ENCODE measurements at regions not wholly inside any gene's neighbourhood (a gene's known extent, or its start where the extent isn't known, plus 50 kb on each side); places are given as distances from the start of the nearest gene placed in this dataset.

DNA sequence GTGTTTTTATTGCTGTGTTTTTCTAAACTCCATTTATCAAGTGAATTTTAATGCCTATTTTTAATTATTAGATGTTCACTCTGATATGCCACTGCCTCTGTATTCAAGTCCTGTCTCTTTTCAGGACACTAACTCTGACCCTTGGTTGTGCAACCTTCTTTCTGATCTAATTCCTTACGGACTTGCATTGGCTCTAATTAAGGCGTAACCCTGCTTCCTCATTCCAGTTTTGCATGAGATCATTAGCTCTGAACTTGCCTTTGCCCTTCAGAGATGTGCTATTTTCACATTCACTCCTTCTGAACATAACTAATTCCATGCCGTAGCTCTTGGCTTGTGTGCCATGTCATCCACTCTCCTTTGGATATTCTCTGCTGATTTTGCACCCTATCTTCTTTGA lies 162.5 kb upstream of the TMEFF2 start:
- DNase-seq (ENCODE audit: low spot score): no peak

DNA sequence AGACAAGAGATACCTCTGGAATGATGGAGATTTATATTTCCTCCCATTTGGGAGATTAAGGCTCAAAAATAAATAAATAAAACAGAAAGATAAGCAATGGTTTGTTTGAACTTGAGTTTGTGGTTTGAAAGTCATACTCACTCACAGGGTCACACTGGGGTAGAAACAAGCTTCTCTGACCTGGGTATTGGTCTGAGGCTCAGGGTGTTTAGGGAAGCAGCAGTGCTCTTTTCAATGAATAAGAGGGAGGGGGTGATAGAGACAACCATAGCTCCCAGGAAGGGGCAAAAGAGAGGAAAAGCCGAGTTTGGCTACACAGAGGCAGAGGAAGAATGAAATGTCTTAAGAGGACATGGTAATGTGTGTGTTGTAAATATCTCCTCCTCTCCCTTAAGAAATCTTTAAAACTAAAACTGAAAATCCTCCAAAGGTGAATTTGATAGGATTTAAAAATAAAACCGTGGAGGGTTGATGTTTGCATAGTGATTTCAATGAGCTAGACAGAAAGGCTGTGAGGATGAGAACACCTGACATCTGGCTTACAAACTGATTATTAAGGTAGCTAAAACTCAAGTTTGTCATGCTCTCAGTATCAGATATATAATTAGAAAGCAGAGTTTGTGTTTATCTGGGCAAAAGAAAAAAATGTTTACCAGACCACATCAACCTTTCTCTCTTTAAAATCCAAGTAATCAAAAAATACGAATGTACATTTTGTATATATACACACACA lies 159.9 kb upstream of the TMEFF2 start:
- no peak for DNase-seq (ENCODE audit: low spot score)

DNA sequence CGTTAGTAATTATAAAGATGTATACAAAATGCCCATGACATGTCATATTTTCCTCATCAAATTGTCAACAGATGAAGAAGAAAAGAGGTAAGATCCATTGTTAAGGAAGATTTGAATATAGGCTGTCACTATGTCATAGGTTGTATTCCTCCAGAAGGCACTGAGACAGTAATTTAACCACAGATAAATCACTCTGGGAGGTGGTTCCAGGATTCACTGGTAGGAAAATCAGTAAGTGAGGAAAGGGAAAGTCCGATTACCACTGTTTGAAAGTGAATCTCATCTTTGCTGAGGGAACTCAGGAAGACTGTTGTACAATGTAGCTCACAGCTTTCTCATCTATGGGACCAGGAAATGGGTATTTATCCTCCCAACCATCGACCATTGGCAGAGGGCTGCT lies 152.8 kb upstream of the TMEFF2 start:
- no peak for DNase-seq (ENCODE audit: low spot score)

DNA sequence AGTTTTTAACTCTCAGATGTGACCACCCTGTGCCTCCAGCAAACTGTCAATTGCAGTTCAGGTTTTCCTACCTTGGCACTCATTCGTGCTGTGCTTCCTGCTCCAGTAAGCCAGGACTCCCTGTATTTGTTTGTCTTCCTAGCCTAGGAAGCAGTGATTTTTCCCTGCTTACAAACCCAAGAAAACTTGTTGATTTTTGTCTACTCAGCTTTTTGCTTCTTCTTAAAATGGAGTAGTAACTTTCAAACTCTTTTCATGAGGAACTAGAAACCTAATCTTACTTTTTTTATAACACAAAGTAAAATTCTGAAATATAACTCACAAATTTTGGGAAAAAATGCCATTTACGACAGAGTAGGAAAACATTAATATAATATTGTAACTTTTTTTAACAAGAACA lies 150.6 kb upstream of the TMEFF2 start:
- DNase-seq (ENCODE audit: low spot score): no peak

DNA sequence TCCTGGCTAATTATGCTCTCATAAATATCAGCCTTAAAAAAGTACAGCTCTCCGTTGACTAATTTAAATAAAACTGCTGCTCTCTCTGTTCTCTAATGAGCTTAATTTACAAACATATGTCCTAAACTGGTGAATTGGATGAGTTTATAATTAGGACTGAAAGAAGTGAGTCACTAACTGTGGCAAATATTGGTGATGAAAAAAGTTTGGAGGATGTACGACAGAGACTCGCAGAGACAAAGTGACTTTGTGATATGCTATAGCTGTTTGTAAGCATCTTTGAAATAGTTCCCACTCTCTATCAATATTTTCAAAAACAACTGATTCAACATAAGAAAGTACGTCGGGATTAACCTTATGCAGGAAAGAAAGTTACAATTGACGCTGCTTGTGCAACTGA lies 138.9 kb upstream of the TMEFF2 start:
- DNase-seq (ENCODE audit: low spot score): no peak

DNA sequence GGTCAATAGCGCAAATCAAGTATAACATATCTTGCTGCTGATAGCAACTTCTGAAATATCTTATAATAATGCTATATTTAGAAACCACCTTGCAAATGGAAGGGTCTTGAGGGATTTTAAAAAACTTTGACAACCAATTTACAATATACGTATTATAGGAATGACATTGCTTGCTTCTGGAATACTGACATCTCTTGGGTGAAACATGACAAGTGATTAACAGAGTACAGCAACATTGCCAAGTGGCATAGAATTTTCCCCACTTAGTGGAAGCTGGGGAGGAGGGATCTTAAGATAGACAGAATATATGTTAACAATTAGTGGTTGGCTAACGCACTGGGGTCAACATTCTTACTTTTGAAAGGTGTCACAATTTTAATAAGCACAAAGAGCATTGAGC lies 133.6 kb upstream of the TMEFF2 start:
- DNase-seq (ENCODE audit: low spot score): no peak

DNA sequence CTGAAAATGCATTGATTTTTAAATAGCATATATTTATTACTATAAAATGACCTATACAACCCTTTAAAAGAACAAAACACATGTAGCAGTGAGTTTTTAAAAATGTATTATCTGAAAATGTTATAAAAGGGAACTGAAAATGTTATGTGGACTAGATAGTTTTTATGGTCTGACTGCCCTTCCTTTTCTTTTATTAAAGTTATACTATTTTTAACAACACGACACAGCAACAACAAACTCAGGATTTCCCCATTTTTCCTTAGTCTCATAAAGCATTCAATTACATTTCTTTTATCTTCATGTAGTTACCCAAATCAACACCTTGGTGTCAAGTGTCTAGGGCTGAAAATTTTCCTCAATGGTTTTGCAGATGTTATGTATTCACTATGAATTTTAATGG lies 132.8 kb upstream of the TMEFF2 start:
- DNase-seq (ENCODE audit: low spot score): no peak

DNA sequence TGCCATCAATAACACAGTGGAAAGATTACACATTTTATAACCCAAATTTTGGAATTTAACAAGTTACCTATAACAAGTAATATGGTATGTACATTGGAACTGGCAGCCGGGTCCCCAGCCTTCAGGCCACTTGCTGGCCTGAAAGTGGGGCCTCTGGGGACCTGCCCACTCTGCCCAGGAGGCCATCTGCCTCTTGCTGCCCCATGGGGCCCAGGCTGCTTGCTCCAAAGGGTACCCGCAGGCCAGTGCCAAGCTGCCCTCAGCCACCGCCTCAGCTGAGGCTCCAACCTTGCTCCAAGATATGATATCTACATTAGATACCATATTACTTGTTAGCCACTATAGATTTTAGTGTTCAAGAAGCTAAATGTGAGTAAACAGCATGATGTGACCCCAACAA lies 120.8 kb upstream of the TMEFF2 start:
- no peak for DNase-seq (ENCODE audit: low spot score)

DNA sequence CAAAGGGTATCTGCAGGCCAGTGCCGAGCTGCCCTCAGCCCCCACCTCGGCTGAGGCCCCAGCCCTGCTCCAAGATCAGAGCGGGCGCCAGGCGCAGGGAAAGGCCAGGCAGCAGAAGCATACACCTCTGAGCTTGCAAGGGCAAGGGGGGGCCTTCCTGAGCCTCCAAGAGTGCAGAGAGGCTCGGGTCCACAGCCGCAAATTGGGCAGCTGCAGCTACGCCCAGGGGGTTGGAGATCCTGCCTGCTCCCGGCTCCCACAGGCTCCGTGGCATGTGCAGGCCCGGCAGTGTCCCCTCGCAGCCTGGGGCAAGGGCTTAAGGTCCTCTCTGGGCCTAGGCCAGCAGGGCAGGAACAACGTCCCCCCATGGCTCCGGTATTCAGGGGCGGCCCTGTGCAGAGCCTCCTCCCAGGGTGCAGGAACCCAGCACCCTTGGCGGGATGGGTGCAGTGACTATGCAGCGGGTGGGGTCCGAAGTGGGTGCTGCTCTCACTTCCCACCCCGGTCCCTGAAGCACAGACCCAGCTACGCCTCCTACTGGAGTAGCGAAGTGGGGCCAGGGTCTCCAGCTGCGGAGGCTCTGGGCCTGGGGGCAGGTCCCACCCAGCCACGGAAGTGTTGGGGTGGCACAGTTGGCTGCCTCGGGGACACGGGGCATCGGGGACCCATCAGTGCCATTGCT lies 120.2 kb upstream of the TMEFF2 start:
- no peak for DNase-seq (ENCODE audit: low spot score)

DNA sequence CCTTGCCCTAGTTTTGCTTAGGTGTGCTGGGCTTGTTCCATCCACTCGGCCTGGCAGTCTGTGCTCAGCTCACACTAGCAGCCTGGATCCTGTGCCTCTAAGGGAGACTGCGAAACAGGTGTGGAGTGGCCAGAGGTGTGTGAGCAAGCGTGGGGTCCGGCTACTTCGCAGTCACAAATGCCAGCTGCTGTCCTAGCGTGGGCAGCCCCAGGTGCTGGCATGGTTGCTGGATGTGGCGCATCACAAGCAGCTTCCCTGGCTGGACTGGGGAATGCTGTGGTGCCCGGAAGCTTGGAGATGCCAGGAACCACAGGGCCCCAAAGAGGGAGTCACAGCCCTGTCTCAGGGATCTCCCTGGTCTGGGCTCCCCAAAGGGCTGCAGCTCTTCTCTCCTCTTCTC lies 119.0 kb upstream of the TMEFF2 start:
- DNase-seq (ENCODE audit: low spot score): no peak

DNA sequence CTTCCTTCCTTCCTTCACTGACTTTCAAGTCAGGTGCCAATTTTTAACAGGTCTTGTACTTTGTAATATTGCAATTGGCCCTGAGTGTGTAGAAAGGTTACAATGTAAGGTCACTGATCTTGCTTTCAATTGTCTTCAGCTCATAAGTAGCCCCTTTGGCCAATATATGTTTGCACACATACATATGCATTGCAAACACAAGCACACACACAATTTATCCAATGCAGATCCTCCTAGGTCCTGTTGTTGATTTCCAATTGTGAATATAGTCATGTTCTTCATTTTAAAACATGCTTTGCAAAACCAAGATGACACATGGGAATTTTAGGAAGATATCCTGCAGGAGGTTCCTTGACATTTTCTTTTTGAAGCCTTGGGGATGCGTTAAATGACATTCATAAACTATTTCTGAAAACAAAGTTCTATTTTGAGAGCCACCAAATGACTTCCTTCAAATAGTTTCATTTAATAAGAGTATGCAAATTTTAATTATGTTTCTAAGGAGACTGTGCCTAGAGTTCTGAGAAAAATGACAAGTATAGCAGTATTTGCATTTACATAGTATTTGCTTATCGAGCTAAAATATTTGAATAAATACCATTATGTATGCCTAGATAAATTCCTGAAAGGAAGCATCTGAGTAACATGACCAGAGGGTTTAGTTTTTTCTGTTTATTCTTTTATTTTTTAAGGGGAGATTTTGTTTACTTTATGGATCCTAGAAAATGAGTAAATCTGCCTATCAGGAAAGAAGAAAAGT lies 117.1 kb upstream of the TMEFF2 start:
- no peak for DNase-seq (ENCODE audit: low spot score)

DNA sequence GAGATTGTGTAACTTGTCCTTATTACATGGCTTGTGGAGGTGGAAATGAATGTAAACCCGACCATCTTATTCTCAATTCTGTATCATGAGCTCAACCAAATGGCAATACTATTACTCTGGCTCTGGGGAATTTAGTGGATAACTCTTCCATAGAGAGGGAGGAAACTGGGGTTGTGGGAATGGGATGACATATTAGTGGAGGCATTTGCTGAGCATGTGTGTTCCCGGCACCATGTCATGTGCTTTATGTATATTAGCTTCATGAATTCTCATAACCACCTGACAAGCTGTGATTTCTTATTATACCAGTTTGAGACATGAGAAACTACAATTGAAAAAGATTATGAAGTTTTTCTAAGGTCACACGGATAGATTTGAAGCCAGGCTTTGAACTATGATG lies 112.8 kb upstream of the TMEFF2 start:
- DNase-seq (ENCODE audit: low spot score): no peak

DNA sequence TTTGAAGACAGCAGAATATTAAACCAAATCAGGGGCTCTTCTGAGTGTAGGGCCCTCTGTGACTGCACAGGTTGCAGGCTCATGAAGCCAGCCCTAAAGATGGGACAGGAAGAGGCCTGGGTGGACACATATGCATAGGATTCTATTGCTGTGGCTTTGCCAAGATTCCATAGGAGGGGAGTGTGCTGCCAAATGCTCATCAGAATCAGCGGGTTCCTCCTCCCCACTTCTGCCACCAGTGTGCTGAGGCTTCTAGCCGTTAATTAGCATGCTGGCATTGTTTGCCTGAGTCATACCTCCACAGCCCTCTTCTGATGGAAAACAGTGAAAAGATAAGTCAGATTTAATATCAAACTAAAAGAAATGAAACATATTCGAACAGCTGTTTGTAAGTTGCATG lies 103.9 kb upstream of the TMEFF2 start:
- no peak for DNase-seq (ENCODE audit: low spot score)

DNA sequence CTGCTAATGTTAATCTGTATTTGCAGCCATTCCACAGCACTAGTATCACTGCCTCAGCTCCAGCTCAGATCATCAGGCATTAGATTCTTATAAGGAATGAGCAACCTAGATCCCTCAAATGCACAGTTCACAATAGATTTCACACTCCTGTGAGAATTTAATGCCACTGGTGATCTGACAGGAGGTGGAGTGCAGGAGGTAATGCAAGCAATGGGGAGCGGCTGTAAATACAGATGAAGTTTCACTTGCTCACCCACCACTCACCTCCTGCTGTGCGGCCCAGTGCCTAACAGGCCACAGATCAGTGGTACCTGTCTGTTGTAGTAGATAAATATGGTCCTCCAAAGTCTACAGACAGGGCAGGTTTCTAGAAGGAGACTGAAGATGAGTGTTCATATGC lies 97.7 kb upstream of the TMEFF2 start:
- DNase-seq (ENCODE audit: low spot score): no peak

DNA sequence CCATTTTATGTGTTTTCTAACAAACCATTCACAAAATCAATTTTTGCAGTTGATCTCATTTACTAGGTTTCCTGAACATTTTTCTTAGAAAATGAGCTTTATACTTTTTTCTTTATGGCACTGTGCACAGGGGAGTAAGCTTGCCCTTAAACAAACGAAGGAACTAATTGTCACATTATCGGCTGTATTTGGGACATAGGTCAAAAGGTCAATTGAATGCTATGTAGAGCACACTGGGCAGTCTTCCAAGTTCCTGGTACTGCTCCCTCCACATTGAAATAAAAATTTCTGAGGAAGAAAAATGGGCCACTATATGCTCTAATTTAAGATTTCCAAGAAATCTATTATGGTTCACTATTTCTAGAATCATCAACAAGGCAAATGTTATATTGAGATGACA lies 93.6 kb upstream of the TMEFF2 start:
- no peak for DNase-seq (ENCODE audit: low spot score)

DNA sequence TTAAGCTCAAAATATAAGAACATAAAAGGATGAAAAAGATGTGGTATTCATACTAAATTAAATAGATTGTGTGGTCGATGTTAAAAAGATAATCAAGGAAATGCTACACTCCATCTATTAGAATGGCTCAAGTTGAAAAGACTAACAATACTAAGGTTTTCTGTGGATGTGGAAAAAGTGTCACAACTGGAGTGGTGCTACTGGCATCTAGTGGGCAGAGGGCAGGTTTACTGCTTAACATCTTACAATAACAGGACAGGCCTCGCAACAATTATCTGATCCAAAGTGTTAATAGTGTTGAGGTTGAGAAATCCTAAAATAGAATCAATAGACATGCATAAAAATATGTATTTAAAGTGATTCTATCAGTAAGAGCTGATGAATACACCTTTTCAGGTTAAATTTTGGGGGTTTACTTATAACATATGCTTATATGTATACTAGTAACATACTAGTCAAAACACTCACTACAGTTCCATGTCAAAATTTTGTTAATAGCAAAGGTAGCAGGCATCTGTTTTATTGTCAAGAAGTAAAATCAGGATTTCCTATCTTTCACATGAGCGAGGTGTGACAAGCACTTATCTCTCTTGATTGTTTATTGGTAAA lies 91.5 kb upstream of the TMEFF2 start:
- DNase-seq (ENCODE audit: low spot score): peak; percentile 8

DNA sequence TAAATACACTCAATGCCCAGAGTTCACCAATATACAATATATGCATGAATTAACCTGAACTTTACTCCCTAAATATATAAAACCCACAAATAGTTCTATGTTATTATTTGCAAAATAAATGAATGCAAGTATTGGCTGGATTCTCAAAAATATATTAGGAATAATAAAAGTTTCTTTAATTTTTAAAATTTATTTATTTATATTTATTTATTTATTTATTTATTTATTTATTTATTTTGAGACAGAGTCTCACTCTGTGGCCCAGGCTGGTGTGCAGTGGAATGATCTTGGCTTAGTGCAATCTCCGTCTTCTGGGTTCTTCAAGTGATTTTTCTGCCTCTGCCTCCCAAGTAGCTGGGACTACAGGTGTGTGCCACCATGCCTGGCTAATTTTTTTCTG lies 88.7 kb upstream of the TMEFF2 start:
- no peak for DNase-seq (ENCODE audit: low spot score)

DNA sequence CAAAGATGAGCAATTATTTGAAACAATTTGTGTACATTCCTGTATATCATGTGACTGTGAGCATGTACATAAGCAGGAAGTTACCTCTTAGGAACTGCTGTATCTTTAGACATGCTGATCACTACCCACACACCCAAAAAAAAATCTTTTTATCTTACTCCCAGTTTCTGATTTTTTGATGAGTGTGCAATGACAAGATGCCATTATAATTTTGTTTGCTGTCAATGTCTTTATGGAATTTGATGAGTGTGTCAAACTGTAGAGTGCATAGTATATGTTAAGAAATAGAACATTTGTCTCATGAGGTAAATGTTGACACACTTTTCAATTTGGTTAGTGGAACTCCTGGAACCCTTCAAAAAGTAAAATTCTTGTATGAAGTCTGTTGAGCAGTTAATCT lies 84.0 kb upstream of the TMEFF2 start:
- DNase-seq (ENCODE audit: low spot score): no peak

DNA sequence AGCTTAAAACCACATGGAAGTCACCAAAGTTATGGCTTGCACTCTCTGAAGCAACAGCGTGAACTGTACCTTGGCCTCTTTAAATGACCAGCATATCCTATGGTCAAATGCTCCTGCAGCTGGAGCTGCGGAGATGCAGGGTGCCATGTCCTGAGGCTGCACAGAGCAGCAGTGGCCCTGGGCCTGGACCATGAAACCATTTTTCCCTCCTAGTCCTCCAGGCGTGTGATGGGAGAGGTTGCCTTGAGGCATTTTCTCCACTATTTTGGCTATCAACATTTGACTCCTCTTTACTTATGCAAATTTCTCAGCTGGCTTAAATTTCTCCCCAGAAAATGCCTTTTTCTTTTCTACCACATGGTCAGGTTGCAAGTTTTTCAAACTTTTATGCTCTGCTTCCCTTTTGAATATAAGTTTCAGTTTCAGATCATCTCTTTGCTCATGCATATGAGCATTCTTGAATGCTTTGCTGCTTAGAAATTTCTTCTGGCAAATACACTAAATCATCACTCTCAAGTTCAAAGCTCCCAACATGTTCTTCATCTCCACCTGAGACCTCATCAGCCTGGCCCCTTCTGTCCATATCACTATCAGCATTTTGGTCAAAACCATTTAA lies 82.9 kb upstream of the TMEFF2 start:
- no peak for DNase-seq (ENCODE audit: low spot score)

DNA sequence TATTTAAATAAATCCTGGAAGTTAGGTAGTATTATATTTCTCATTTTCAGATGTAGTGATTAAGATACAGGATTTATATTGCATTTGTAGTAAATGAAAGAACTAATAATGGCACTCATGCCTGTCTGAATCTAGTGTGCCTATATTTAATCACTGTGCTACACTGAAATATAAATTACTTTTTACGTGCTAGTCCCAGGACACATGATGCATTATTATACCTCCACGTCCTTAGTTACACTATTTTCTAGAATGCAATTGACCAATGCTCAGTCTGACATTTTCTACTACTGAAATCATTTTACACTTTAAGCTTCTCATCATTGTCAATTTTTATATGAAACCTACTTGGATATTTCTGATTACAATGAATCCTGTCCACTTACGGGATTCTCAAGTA lies 80.9 kb upstream of the TMEFF2 start:
- no peak for DNase-seq (ENCODE audit: low spot score)

DNA sequence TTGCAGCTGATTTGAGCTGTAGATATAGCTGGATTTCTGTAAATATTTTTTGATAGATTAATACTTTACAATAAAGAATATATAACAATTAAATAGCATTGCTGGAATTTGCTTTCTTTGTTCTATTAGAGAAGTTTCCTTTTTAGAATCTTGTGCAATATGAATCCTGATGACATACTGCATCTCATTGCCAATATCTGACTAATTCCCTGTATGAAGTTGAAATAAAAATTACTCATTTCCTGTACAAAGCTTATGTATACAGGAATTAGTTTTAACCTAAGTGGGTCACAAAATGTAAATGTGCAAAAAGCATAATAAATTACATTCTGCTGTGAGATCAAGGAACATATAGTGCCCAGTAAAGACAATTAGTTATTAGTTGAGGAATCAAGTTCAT lies 72.8 kb upstream of the TMEFF2 start:
- no peak for DNase-seq (ENCODE audit: low spot score)

DNA sequence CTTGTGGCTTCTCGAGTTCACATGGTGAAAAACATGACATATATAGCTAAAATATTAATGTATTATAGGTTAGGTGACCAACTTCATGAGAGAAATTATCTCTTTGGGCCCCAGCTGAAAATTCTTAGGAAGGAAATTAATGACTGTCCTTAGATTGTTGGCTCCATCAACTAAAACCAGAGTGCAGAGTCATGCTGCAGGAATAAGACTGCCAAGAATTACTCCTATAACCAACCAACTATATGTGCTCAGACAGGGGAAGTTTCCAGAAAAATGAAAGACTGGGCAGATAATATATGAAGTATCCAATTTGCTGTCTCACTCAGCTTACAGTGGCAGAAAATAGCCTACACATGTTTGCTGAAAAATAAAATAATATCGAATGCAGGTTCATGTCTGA lies 71.0 kb upstream of the TMEFF2 start:
- DNase-seq (ENCODE audit: low spot score): no peak

DNA sequence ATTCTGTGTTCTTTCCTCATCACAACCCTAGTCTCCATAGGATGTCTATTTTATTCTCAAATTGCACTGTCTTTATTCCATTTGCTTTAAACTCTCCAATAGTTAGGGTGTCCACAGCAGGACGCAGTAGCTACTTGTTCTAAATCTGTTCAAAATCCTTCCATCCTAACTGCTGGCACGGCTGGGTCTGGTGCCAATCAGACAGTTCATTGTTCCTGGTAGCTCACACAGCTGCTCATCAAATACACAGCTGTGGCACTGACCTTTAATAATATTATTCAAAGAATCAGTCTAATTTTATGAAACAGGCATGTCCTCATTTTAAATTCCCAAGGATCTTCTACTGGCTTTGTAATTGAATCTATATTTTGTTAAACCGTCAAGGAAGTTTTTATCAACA lies 59.7 kb upstream of the TMEFF2 start:
- no peak for DNase-seq (ENCODE audit: low spot score)

Data from HuH-7 (cell line).